ENCODE measurements at regions not wholly inside any gene's neighbourhood (a gene's known extent, or its start where the extent isn't known, plus 50 kb on each side); places are given as distances from the start of the nearest gene placed in this dataset.

DNA sequence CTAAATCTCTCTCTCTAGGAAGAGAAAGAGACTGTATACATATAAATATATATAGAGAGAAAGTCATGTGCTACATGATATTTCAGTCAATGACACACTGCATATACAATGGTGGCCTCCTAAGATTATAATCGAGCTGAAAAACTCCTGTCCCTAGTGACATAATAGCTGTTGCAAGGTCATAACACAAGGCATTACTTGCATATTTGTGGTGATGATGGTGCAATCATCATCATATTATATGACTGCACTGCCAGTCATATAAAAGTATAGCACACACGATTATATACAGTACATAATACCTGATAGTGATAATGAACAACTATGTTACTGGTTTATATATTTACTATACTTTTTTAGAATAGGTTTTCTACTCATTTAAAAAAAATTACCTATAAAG is 316.7 kb downstream of the FGFR2 start:
- H3K4me3 ChIP-seq: no peak overlapping the region
- peak overlapping the region; percentile 60 for H3K27ac ChIP-seq
- no peaks in the 10 kb centered on the region for H3K9me3 ChIP-seq
- no peaks in the 10 kb centered on the region for H3K27me3 ChIP-seq
- H3K36me3 ChIP-seq: no peaks in the 10 kb centered on the region
- intact Hi-C loops (cut with DNase I): no loop called here
- no peak overlapping the region for H3K9ac ChIP-seq (ENCODE audit: low read depth in 2 of 2, low read length in 2 of 2)
- no peak for DNase-seq
- no peaks in the 10 kb centered on the region for H3K4me1 ChIP-seq
- TF ChIP-seq, protein P1, sequence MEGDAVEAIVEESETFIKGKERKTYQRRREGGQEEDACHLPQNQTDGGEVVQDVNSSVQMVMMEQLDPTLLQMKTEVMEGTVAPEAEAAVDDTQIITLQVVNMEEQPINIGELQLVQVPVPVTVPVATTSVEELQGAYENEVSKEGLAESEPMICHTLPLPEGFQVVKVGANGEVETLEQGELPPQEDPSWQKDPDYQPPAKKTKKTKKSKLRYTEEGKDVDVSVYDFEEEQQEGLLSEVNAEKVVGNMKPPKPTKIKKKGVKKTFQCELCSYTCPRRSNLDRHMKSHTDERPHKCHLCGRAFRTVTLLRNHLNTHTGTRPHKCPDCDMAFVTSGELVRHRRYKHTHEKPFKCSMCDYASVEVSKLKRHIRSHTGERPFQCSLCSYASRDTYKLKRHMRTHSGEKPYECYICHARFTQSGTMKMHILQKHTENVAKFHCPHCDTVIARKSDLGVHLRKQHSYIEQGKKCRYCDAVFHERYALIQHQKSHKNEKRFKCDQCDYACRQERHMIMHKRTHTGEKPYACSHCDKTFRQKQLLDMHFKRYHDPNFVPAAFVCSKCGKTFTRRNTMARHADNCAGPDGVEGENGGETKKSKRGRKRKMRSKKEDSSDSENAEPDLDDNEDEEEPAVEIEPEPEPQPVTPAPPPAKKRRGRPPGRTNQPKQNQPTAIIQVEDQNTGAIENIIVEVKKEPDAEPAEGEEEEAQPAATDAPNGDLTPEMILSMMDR (IDR thresholded peaks at IDR 0.05): no peak

DNA sequence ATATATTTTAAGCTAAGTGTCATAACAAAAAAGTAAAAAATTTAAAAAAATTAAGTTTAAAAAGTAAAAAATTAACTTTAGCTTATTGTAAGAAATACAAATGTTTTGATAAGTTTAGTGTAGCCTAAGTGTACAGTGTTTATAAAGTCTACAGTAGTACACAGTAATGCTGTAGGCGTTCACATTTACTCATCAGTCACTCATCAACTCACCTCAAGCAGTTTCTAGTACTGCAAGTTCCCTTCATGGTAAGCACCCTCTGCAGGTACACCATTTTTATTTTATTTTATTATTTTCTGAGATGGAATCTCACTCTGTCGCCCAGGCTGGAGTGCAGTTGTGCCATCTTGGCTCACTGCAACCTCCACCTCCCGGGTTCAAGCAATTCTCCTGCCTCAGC is 316.0 kb downstream of the FGFR2 start:
- TF ChIP-seq, protein P1 (IDR thresholded peaks at IDR 0.05): no peak
- Histone ChIP-seq H3K36me3 (no peaks in the 10 kb centered on the region), H3K4me1 (no peaks in the 10 kb centered on the region), H3K4me3 (no peak overlapping the region), H3K27ac (peak overlapping the region; percentile 60), H3K9me3 (no peaks in the 10 kb centered on the region), H3K9ac (ENCODE audit: low read depth in 2 of 2, low read length in 2 of 2) (no peak overlapping the region), H3K27me3 (no peaks in the 10 kb centered on the region)
- intact Hi-C loops (cut with DNase I): no loop called here
- no peak for DNase-seq

DNA sequence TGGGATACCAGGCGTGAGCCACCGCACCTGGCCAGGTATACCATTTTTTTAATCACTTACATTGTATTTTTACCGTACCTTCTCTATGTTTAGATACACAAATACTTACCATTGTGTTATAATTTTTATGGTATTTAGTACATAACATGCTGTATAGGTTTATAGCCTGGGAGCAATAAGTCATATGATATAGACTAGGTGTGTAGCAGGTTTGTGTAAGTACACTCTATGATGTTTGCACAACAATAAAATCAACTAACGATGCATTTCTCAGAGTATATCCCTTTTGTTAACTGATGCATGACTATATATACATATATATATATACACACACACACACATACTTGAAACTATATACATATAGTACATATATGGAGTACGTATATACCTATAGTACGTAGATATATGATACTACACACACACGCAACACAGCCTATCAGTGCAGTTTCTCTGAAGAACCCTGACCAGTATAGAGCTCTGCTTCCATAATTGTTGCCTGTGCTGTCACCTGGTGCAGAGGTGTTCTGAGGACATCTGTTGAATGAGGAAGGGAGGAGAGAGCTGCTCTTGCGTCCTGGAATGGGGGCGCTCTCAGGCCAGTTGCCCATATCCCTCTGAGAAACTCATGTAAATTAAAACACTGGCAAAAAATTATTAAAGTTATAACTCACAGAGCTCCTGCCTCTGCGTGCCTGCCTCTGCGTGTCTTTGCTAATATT is 315.3 kb downstream of the FGFR2 start:
- TF ChIP-seq, protein P1 (IDR thresholded peaks at IDR 0.05): no peak
- Histone ChIP-seq H3K9me3 (no peaks in the 10 kb centered on the region), H3K4me1 (peaks cover 2% of the 10 kb centered on the region), H3K4me3 (no peak overlapping the region), H3K27me3 (no peaks in the 10 kb centered on the region), H3K9ac (ENCODE audit: low read depth in 2 of 2, low read length in 2 of 2) (peak overlapping the region in 1 of 2 donors; percentile 23), H3K36me3 (no peaks in the 10 kb centered on the region), H3K27ac (peak overlapping the region; percentile 60)
- peak; percentile 58 for DNase-seq
- intact Hi-C loops (cut with DNase I): no loop called here

DNA sequence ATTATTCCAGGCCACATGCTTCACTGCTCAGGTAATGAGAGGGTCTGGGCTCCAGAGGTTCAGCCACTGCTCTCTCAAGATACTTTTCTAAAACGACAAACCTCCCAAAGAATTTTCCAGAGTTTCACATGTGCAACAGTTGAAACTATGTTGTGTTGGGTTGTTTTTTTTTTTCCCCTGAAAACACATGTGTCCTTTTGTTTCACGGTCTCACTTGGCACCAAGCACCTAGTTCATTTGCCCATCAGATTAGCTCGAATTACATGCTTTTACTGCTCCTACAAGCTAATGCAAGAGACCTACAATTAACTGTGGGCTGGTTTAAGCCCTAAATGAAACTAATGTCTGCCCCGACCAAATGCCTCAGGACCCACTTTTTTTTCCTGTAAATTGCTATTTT is 313.3 kb downstream of the FGFR2 start:
- intact Hi-C loops (cut with DNase I): no loop called here
- Histone ChIP-seq H3K9me3 (no peaks in the 10 kb centered on the region), H3K27me3 (no peaks in the 10 kb centered on the region), H3K36me3 (no peaks in the 10 kb centered on the region), H3K9ac (ENCODE audit: low read depth in 2 of 2, low read length in 2 of 2) (peak overlapping the region in 1 of 2 donors; percentile 48), H3K4me3 (no peak overlapping the region), H3K4me1 (peaks cover 2% of the 10 kb centered on the region), H3K27ac (no peak overlapping the region)
- TF ChIP-seq, protein P1 (IDR thresholded peaks at IDR 0.05): no peak
- DNase-seq: no peak

DNA sequence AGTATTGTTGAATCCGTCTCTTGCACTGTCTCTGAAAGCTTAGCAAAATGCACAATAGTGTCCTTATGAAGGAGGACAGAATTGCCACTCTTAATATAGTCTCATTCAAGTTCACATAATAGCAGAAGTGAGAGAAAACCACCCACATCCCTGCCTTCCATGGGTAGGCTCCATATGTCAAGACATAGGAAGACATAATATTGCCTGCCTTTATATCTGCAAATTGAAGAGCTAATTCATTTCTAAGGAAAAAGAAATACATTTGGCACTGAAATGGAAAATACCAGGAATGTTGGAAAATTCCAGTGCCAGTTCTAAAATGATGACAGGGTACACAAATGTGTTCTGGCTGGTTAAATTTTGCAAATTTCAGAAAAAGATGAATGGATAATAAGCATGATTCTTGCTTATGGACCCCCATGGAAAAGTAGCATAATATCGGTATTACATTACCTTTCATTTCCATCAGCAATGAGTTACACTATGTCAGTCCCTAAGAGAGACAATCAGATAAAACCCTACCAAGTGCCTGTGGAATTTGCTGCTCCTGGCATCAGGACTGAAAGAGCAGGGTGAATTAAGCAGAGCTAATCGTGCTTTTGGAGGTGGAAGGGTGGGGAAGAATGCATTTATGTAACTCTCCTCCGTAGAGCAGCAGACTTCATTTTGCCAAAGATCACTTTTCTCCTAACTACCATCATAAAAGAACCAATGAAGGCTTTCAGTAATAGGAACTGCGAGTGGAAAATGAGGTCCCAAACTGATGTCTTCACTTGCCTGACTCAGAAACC is 312.6 kb downstream of the FGFR2 start:
- no peak overlapping the region for H3K27ac ChIP-seq
- H3K9ac ChIP-seq (ENCODE audit: low read depth in 2 of 2, low read length in 2 of 2): peak overlapping the region in 1 of 2 donors; percentile 48
- no peaks in the 10 kb centered on the region for H3K9me3 ChIP-seq
- H3K4me3 ChIP-seq: no peak overlapping the region
- H3K27me3 ChIP-seq: no peaks in the 10 kb centered on the region
- H3K4me1 ChIP-seq: peaks cover 2% of the 10 kb centered on the region
- DNase-seq: no peak
- intact Hi-C loops (cut with DNase I): no loop called here
- TF ChIP-seq, protein P1 (IDR thresholded peaks at IDR 0.05): no peak
- no peaks in the 10 kb centered on the region for H3K36me3 ChIP-seq
